ENCODE measurements at regions not wholly inside any gene's neighbourhood (a gene's known extent, or its start where the extent isn't known, plus 50 kb on each side); places are given as distances from the start of the nearest gene placed in this dataset.
"Not testable (repeated sequence)": the region's sequence is repeated elsewhere in the genome, so short reads cannot be mapped to it uniquely, and the experiment has no call there.

DNA sequence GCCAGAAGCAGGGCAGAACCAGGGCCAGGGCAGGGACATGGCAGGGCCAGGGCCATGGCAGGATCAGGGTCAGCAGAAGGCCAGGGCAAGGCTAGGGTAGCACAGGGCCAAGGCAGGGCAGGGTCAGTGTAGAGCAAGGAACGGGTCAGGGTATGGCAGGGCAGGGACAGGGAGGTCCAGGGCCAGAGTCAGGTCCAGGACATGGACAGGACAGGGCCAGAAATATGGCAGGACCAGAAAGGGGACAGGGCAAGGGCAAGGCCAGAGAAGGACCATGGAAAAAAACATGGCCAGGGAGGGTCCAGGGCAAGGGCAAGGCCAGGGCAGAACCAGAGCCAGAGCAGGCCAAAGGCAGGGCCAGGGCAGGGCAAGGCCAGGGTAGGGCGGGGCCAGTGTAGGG, 2870.7 kb downstream of the RPIA start:
- TF ChIP-seq, protein P1, sequence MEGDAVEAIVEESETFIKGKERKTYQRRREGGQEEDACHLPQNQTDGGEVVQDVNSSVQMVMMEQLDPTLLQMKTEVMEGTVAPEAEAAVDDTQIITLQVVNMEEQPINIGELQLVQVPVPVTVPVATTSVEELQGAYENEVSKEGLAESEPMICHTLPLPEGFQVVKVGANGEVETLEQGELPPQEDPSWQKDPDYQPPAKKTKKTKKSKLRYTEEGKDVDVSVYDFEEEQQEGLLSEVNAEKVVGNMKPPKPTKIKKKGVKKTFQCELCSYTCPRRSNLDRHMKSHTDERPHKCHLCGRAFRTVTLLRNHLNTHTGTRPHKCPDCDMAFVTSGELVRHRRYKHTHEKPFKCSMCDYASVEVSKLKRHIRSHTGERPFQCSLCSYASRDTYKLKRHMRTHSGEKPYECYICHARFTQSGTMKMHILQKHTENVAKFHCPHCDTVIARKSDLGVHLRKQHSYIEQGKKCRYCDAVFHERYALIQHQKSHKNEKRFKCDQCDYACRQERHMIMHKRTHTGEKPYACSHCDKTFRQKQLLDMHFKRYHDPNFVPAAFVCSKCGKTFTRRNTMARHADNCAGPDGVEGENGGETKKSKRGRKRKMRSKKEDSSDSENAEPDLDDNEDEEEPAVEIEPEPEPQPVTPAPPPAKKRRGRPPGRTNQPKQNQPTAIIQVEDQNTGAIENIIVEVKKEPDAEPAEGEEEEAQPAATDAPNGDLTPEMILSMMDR (optimal IDR thresholded peaks at IDR 0.05 in 1 of 3, IDR thresholded peaks at IDR 0.05 in 1 of 3, conservative IDR thresholded peaks at IDR 0.05 in 1 of 3; ENCODE audit: extremely low read depth in 1 of 3, insufficient read depth in 2 of 3, low read length in 3 of 3), result not testable (repeated sequence)
- not testable (repeated sequence) for TF ChIP-seq EZH2 (IDR thresholded peaks at IDR 0.05; ENCODE audit: low read length)
